Caco-2 (cell line): ENCODE measurements at regions not wholly inside any gene's neighbourhood (a gene's known extent, or its start where the extent isn't known, plus 50 kb on each side); places are given as distances from the start of the nearest gene placed in this dataset.

Source experiments
- BruUV-seq: library from RNA; stranded (reverse); fragments of 400-500 nt; replicated peaks from 2 replicates; lab custom pipeline; 2021; lab: Mats Ljungman, UMichigan
- CTCF ChIA-PET: fragments of 300-600 bp; sonication (Branson Sonifier 250); formaldehyde crosslinking; loops from one replicate; lab custom pipeline; 2022; ENCODE audit warnings: antibody characterized with exemption; lab: Charles Lee
- POLR2A ChIA-PET: fragments of 300-600 bp; sonication (Branson Sonifier 250); formaldehyde crosslinking; loops from one replicate; lab custom pipeline; 2022; ENCODE audit warnings: antibody characterized with exemption; lab: Charles Lee
- DNase-seq, 2 experiments: peaks; one replicate each; pipeline versions ENCODE4 v3.0.0 to v3.0.0-alpha.2; 2020 to 2022
- H3K27me3 ChIP-seq: replicated peaks from 2 replicates; pipeline ENCODE4 v1.6.0; 2011; ENCODE audit warnings: low read length; ENCODE audit not compliant: control insufficient read depth, insufficient read depth
- H3K36me3 ChIP-seq: 2 replicates; pipeline ENCODE4 v1.5.1; 2011; ENCODE audit warnings: low read length; ENCODE audit not compliant: control insufficient read depth, insufficient read depth
- H3K4me1 ChIP-seq: fragments of 250-450 bp; sonication (Bioruptor Pico); 2 replicates; pipeline ENCODE4 v1.5.1; 2020; ENCODE audit warnings: mild to moderate bottlenecking
- H3K4me3 ChIP-seq: 2 replicates; pipeline ENCODE4 v1.5.1; 2011; ENCODE audit warnings: low read depth, mild to moderate bottlenecking, control low read depth, low read length
- H3K9me3 ChIP-seq: fragments of 250-450 bp; sonication (Bioruptor Pico); 2 replicates; pipeline ENCODE4 v1.5.1; 2020; ENCODE audit warnings: mild to moderate bottlenecking, moderate library complexity
- H3K27ac Mint-ChIP-seq: one replicate; pipeline ENCODE4 v1.8.0; 2022; ENCODE audit warnings: mixed read lengths; ENCODE audit not compliant: unreplicated experiment
- H3K27me3 Mint-ChIP-seq: one replicate; pipeline ENCODE4 v1.8.0; 2022; ENCODE audit warnings: mixed read lengths; ENCODE audit not compliant: insufficient read depth, unreplicated experiment
- H3K36me3 Mint-ChIP-seq: one replicate; pipeline ENCODE4 v1.8.0; 2022; ENCODE audit warnings: mild to moderate bottlenecking, mixed read lengths; ENCODE audit not compliant: insufficient read depth, unreplicated experiment
- H3K4me1 Mint-ChIP-seq: one replicate; pipeline ENCODE4 v1.8.0; 2022; ENCODE audit warnings: low read depth, mixed read lengths; ENCODE audit not compliant: unreplicated experiment
- H3K4me3 Mint-ChIP-seq: one replicate; pipeline ENCODE4 v1.8.0; 2022; ENCODE audit warnings: mild to moderate bottlenecking, moderate library complexity, mixed read lengths; ENCODE audit not compliant: unreplicated experiment
- H3K9me3 Mint-ChIP-seq: one replicate; pipeline ENCODE4 v1.8.0; 2022; ENCODE audit warnings: mixed read lengths; ENCODE audit not compliant: unreplicated experiment
- CTCF ChIP-seq, 2 experiments: fragments of 200-600 bp in 1 of 2; IDR thresholded peaks; 1 replicate in 1 of 2; 2 replicates in 1 of 2; pipeline versions ENCODE4 v1.5.1 to v1.8.0; 2011 to 2022; ENCODE audit warnings: antibody characterized with exemption in 1 of 2, control low read depth in 1 of 2, inconsistent platforms in 1 of 2, low read depth in 1 of 2, low read length in 1 of 2, mild to moderate bottlenecking in 1 of 2, moderate library complexity in 1 of 2; ENCODE audit not compliant: insufficient read depth in 1 of 2, severe bottlenecking in 1 of 2, unreplicated experiment in 1 of 2
- intact Hi-C: fragments of 100-400 bp; cut with micrococcal nuclease; formaldehyde crosslinking; loops from one replicate; pipeline ENCODE4 v1.10.0; 2022; ENCODE audit not compliant: unreplicated experiment

- no peaks in the 10 kb centered on the region for H3K36me3 ChIP-seq
- no peaks in the 10 kb centered on the region for H3K27me3 ChIP-seq
- H3K4me1 ChIP-seq: no peaks in the 10 kb centered on the region
- Mint-ChIP-seq H3K4me3 (no peak overlapping the region), H3K4me1 (no peaks in the 10 kb centered on the region), H3K27me3 (no peaks in the 10 kb centered on the region), H3K36me3 (no peaks in the 10 kb centered on the region), H3K27ac (no peak overlapping the region), H3K9me3 (peaks cover 24% of the 10 kb centered on the region)
- peaks cover 9% of the 10 kb centered on the region for H3K9me3 ChIP-seq
- no peak for DNase-seq
- ChIA-PET POLR2A (no interaction called here), CTCF (no interaction called here)
- no peak for TF ChIP-seq CTCF (IDR thresholded peaks at IDR 0.05; ENCODE audit: insufficient read depth in 1 of 2, low read depth in 1 of 2, low read length in 1 of 2, severe bottlenecking in 1 of 2, unreplicated experiment in 1 of 2)
- no TSS peak for BruUV-seq
- intact Hi-C loops: no loop called here
- H3K4me3 ChIP-seq: no peak overlapping the region
Measured at GRCh38 chr15:24746094-24746493, 70.5 kb downstream of the NPAP1 start.

GRCh38 chr15:24747376-24747775 lies 71.8 kb downstream of the NPAP1 start:
- peaks cover 11% of the 10 kb centered on the region for H3K9me3 Mint-ChIP-seq
- BruUV-seq: no TSS peak
- no peaks in the 10 kb centered on the region for H3K36me3 ChIP-seq
- H3K36me3 Mint-ChIP-seq: no peaks in the 10 kb centered on the region
- no peak overlapping the region for H3K4me3 Mint-ChIP-seq
- CTCF ChIA-PET: no interaction called here
- POLR2A ChIA-PET: no interaction called here
- H3K9me3 ChIP-seq: peaks cover 9% of the 10 kb centered on the region
- intact Hi-C loops: no loop called here
- H3K27me3 ChIP-seq: no peaks in the 10 kb centered on the region
- H3K4me1 Mint-ChIP-seq: no peaks in the 10 kb centered on the region
- no peaks in the 10 kb centered on the region for H3K27me3 Mint-ChIP-seq
- TF ChIP-seq CTCF (IDR thresholded peaks at IDR 0.05; ENCODE audit: insufficient read depth in 1 of 2, low read depth in 1 of 2, low read length in 1 of 2, severe bottlenecking in 1 of 2, unreplicated experiment in 1 of 2): no peak
- H3K4me1 ChIP-seq: no peaks in the 10 kb centered on the region
- no peak overlapping the region for H3K4me3 ChIP-seq
- DNase-seq: no peak
- H3K27ac Mint-ChIP-seq: no peak overlapping the region

GRCh38 chr15:24748812-24749439 lies 73.4 kb downstream of the NPAP1 start:
- TF ChIP-seq CTCF (IDR thresholded peaks at IDR 0.05; ENCODE audit: insufficient read depth in 1 of 2, low read depth in 1 of 2, low read length in 1 of 2, severe bottlenecking in 1 of 2, unreplicated experiment in 1 of 2): no peak
- H3K36me3 Mint-ChIP-seq: no peaks in the 10 kb centered on the region
- CTCF ChIA-PET: no interaction called here
- peaks cover 9% of the 10 kb centered on the region for H3K9me3 Mint-ChIP-seq
- H3K27ac Mint-ChIP-seq: no peak overlapping the region
- no TSS peak for BruUV-seq
- Histone ChIP-seq H3K27me3 (no peaks in the 10 kb centered on the region), H3K9me3 (peaks cover 9% of the 10 kb centered on the region), H3K36me3 (no peaks in the 10 kb centered on the region), H3K4me1 (no peaks in the 10 kb centered on the region), H3K4me3 (no peak overlapping the region)
- POLR2A ChIA-PET: no interaction called here
- no peak for DNase-seq
- H3K27me3 Mint-ChIP-seq: no peaks in the 10 kb centered on the region
- intact Hi-C loops: no loop called here
- no peak overlapping the region for H3K4me3 Mint-ChIP-seq
- no peaks in the 10 kb centered on the region for H3K4me1 Mint-ChIP-seq
